ENCODE measurements at regions not wholly inside any gene's neighbourhood (a gene's known extent, or its start where the extent isn't known, plus 50 kb on each side); places are given as distances from the start of the nearest gene placed in this dataset.

GRCh38 chr16:88195911-88196465 is 186.8 kb upstream of the ZNF469 start (continued):
- TF ChIP-seq CHD7 (IDR thresholded peaks at IDR 0.05; ENCODE audit: insufficient replicate concordance, low read length) (no peak), ATF3 (IDR thresholded peaks at IDR 0.05; ENCODE audit: insufficient read depth, low read depth, low read length) (no peak), TBP (IDR thresholded peaks at IDR 0.05; ENCODE audit: low read depth, low read length) (no peak), CEBPB (IDR thresholded peaks at IDR 0.05; ENCODE audit: low read depth, low read length) (no peak), MAFK (IDR thresholded peaks at IDR 0.05; ENCODE audit: low read depth, low read length) (no peak), JUND (IDR thresholded peaks at IDR 0.05; ENCODE audit: low read length) (no peak)

All from H1 (cell line).